SK-N-SH (cell line): ENCODE measurements at regions not wholly inside any gene's neighbourhood (a gene's known extent, or its start where the extent isn't known, plus 50 kb on each side); places are given as distances from the start of the nearest gene placed in this dataset.

ENCODE experiments used
- FOSL2 ChIP-seq: IDR thresholded peaks from 2 replicates; pipeline ENCODE4 v1.4.0; 2012; ENCODE audit warnings: low read depth, mild to moderate bottlenecking, moderate library complexity, borderline replicate concordance
- GABPA ChIP-seq: IDR thresholded peaks from 2 replicates; pipeline ENCODE4 v1.4.0; 2012; ENCODE audit warnings: low read depth, mild to moderate bottlenecking
- POLR2AphosphoS5 ChIP-seq: IDR thresholded peaks from 2 replicates; pipeline ENCODE4 v1.6.1; 2012; ENCODE audit warnings: low read depth, low read length
- SMC3 ChIP-seq: IDR thresholded peaks from 2 replicates; pipeline ENCODE4 v1.6.1; 2012; ENCODE audit warnings: low read depth, low read length, improper control_type of control experiment
- TF ChIP-seq, protein P1 (sequence below): fragments of 200-600 bp; sonication (generic); IDR thresholded peaks from 2 replicates; pipeline ENCODE4 v1.6.1; 2017; ENCODE audit warnings: antibody characterized with exemption, mild to moderate bottlenecking, moderate library complexity
- TF ChIP-seq, protein P2 (sequence below): fragments of 150-350 bp; IDR thresholded peaks from 2 replicates; pipeline ENCODE4 v1.6.1; 2016; ENCODE audit warnings: mild to moderate bottlenecking, low read depth, low read length

DNA sequence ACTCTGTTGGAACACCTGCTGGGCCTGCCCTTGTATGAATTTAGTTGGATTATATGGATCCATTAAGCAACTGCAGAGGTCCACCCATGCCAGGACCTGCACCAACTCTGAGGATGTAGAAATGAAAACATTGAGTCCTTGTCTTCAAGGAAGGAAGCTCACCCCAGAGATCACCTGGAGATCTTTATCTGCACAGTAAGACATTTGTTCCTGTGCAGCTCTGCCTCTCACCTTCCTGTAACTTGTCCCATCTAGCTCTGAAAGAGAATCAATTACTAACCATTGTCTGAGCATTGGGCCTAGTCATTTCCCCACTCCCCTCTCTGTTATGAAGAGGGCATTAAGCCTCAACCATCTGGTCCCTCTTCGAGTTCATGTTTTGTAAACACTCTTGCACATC, 105.2 kb upstream of the YWHAQ start:
- TF ChIP-seq GABPA (no peak), POLR2AphosphoS5 (no peak), FOSL2 (no peak), SMC3 (no peak)
- TF ChIP-seq, protein P1, sequence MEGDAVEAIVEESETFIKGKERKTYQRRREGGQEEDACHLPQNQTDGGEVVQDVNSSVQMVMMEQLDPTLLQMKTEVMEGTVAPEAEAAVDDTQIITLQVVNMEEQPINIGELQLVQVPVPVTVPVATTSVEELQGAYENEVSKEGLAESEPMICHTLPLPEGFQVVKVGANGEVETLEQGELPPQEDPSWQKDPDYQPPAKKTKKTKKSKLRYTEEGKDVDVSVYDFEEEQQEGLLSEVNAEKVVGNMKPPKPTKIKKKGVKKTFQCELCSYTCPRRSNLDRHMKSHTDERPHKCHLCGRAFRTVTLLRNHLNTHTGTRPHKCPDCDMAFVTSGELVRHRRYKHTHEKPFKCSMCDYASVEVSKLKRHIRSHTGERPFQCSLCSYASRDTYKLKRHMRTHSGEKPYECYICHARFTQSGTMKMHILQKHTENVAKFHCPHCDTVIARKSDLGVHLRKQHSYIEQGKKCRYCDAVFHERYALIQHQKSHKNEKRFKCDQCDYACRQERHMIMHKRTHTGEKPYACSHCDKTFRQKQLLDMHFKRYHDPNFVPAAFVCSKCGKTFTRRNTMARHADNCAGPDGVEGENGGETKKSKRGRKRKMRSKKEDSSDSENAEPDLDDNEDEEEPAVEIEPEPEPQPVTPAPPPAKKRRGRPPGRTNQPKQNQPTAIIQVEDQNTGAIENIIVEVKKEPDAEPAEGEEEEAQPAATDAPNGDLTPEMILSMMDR: no peak
- TF ChIP-seq, protein P2, sequence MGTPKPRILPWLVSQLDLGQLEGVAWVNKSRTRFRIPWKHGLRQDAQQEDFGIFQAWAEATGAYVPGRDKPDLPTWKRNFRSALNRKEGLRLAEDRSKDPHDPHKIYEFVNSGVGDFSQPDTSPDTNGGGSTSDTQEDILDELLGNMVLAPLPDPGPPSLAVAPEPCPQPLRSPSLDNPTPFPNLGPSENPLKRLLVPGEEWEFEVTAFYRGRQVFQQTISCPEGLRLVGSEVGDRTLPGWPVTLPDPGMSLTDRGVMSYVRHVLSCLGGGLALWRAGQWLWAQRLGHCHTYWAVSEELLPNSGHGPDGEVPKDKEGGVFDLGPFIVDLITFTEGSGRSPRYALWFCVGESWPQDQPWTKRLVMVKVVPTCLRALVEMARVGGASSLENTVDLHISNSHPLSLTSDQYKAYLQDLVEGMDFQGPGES: no peak
